Posterior vena cava (tissue), 2 donors: ENCODE measurements at regions not wholly inside any gene's neighbourhood (a gene's known extent, or its start where the extent isn't known, plus 50 kb on each side); places are given as distances from the start of the nearest gene placed in this dataset.
"Not testable (repeated sequence)": the region's sequence is repeated elsewhere in the genome, so short reads cannot be mapped to it uniquely, and the experiment has no call there.

ENCODE experiments used
- DNase-seq: peaks from one replicate; pipeline ENCODE4 v3.0.0-alpha.2; 2020; ENCODE audit warnings: low spot score
- intact Hi-C, 2 donors: fragments of 100-400 bp; cut with DNase I; formaldehyde crosslinking; loops; one replicate each; pipeline versions ENCODE4 v1.14.1 to v1.14.2; 2022 to 2023
- donor health status: DM: yes; HTN: yes; CAD: no.
- donor health status: DM: yes; HTN: yes; CAD: no.

- DNase-seq: peak; percentile 74
- intact Hi-C loops: no loop called here
These were observed 104.4 kb downstream of the MICALL2 start for GRCh38 chr7:1354661-1355567.

- peak; percentile 58 for DNase-seq
- intact Hi-C loops: no loop called here
These were observed 103.5 kb downstream of the MICALL2 start for GRCh38 chr7:1355568-1356340.

- intact Hi-C loops: not testable (repeated sequence)
These were observed 102.4 kb downstream of the MICALL2 start for GRCh38 chr7:1356853-1357252.

DNA sequence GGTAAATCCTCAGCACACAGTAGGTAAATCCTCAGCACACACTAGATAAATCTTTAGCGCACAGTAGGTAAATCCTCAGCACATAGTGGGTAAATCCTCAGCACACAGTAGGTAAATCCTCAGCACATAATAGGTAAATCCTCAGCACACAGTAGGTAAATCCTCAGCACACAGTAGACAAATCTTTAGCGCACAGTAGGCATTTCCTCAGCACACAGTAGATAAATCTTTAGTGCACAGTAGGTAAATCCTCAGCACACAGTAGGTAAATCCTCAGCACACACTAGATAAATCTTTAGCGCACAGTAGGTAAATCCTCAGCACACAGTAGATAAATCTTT is 102.0 kb downstream of the MICALL2 start:
- intact Hi-C loops, DNase-seq: not testable (repeated sequence)

More at GRCh38 chr7:1356853-1357252, 102.4 kb downstream of the MICALL2 start:
- DNase-seq: not testable (repeated sequence)

DNA sequence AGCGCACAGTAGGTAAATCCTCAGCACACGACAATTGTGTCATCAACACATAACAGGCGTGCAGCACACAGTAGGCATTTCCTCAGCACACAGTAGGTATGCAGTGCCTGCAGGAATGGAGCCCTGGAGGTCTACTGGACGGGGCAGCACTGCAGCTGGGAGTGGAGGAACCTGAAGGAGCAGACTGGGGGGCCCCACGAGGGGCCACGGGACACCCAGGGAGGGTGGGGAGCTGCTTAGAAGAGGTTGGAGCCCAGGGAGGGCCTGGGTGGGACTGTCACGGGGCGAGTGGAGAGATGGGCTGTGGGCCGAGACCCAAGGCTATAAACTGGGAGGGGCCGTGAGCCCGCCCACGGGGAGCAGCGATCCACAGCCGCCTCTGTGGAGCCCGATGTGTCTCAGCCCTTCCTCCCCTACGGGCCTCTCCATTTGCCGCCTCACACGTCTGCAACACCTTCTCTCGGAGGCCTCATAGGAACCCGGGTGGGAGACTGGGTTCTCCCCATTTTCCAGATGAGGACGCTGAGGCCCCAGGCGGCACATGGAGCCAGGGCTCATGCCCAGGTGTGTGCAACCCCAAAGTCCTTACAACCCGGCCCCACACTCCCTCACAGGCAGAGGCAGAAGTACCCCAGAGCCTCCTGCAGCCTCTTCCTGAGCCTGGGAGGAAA is 101.5 kb downstream of the MICALL2 start:
- DNase-seq: peak; percentile 62

GRCh38 chr7:1358376-1359050 is 100.8 kb downstream of the MICALL2 start:
- intact Hi-C loops: no loop called here
- DNase-seq: peak; percentile 66

More for the DNA sequence above, 101.5 kb downstream of the MICALL2 start:
- intact Hi-C loops: no loop called here

DNA sequence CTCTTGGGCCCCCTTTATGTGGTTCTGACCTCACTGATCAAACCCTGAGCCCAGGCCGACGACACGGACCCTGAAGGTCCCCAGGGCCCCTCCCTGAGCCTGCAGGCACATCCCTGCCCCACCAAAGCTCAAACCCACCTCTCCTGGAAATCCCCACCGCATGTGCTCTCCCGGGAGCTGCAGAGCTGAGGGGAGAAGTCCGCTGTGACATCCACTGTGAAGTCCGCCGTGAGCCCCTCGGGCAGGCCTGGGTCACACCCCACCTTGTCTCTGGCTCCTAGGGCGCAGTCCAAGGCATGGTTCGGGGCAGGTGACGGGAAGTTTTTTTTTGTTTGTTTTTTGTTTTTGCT is 100.2 kb downstream of the MICALL2 start:
- DNase-seq: peak; percentile 71

GRCh38 chr7:1359681-1360485 is 99.4 kb downstream of the MICALL2 start:
- peak; percentile 79 for DNase-seq
- intact Hi-C loops: no loop called here

More for the DNA sequence above, 100.2 kb downstream of the MICALL2 start:
- intact Hi-C loops: no loop called here

DNA sequence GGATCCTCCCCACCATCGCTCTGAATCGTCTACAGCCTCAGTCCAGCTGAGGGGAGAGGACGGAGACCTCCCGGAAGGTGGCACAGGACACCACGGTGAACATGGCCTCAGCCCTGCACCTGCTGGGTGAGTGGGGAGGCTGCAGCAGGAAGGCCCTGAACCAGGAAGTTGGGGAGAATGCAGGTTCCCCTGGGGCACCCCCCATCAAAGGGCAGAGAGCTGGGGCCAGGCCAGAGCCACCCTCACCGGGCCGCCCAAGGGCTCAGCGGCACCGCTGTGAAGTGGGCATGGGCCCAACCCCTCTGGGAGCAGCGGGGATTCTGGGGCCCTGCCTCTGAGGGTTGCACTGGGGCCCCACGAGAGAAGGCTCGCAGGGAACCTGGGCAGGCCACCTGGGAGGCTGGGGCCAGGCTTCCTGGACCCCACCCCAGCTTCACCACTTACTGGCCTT is 98.7 kb downstream of the MICALL2 start:
- intact Hi-C loops: no loop called here
- DNase-seq: peak; percentile 66

GRCh38 chr7:1361016-1361755 is 98.1 kb downstream of the MICALL2 start:
- peak; percentile 56 for DNase-seq
- intact Hi-C loops: no loop called here

DNA sequence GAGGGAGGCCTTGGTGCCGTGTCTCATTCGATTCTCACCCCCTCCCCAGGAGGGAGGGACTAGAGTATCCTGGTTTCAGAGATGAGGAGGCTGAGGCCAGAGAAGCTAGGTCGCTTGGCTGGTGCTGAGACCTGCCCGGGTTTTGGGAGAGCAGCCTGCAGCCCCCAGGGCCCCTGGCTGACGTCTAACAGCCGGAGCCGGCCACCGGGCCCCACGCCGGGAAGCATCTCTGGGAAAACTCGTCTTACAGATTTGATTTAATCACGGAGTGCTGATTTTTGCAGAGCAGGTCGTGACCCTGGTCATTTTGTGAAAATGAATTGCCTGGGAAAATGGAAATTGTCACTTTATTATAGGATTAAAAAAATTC is 97.5 kb downstream of the MICALL2 start:
- DNase-seq: peak; percentile 71
- intact Hi-C loops: no loop called here

- peak; percentile 78 for DNase-seq
- intact Hi-C loops: no loop called here
These were observed 97.0 kb downstream of the MICALL2 start for GRCh38 chr7:1362301-1362700.

GRCh38 chr7:1364068-1364905 is 95.0 kb downstream of the MICALL2 start:
- intact Hi-C loops: no loop called here
- no peak for DNase-seq

DNA sequence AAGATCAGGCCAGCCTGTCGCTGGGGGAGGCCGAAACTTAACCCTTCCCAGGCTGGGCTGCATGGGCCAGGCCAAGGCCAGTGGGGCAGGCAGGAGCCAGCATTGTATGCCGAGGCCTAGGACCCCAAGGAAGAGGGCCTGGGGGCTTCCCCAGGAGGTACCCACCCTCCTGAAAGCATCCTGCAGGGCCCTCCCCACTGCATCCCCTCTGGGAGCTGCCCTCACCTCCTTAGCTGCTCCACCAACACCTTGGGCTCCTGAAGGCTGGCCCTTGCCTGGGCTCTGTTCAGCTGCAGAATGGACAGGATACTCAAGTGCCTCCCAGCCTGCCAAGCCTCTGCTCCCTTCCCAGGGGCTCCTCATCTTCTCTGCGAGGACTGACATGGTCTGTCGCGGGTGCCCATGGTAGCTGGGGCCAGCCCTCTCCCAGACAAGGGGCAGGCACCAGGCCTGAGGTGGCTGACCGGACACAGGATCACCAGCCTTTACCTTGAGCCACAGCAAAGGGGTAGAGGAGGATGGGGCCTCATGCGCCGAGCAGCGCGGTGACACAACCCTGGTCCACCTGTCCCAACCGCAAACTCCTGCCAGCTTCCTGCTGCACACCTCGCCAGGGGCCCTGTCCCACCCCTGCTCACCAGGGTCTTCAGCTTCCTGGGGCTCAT is 94.2 kb downstream of the MICALL2 start:
- intact Hi-C loops: no loop called here

DNA sequence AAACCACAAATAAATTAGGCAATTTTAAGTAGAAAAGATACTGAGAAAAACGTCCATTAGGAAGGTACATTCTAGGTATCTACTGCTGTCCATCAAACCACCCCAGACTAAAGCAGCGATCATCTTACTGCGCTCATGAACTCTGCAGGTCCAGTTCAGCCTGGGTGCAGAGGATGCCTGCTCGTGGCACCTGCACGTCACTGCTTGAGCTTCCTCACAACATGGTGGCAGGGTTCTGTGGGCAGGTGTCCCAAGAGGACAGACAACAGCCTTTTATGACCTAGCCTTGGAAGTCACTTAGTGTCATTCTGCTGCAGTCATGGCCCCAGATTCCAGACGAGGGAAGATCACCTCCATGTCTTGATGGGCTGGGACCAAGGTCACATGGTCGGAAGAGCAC is 93.4 kb downstream of the MICALL2 start:
- no peak for DNase-seq
- intact Hi-C loops: no loop called here

More for the DNA sequence above, 94.2 kb downstream of the MICALL2 start:
- DNase-seq: no peak

GRCh38 chr7:1366801-1367405 is 92.4 kb downstream of the MICALL2 start:
- intact Hi-C loops: no loop called here
- DNase-seq: no peak
